NCI-H2171 treated with DMSO at 0.1 percent for 48 hours (cell line): ENCODE measurements at regions not wholly inside any gene's neighbourhood (a gene's known extent, or its start where the extent isn't known, plus 50 kb on each side); places are given as distances from the start of the nearest gene placed in this dataset.
A peak's percentile ranks its signal among the peaks of the same experiment; 100 is the strongest.
"Not testable (repeated sequence)": the region's sequence is repeated elsewhere in the genome, so short reads cannot be mapped to it uniquely, and the experiment has no call there.

Experiments
- DNase-seq: peaks from one replicate; lab custom pipeline; 2025; lab: John Stamatoyannopoulos, UW

- peak; percentile 85 for DNase-seq
Observed at GRCh38 chr5:111635151-111635902, 121.7 kb downstream of the NREP start.

GRCh38 chr5:111631328-111631727 lies 119.0 kb upstream of the STARD4 start:
- no peak for DNase-seq

- no peak for DNase-seq
Observed at GRCh38 chr5:111628901-111629300, 116.6 kb upstream of the STARD4 start.

GRCh38 chr5:111627862-111628261 lies 115.5 kb upstream of the STARD4 start:
- no peak for DNase-seq

- DNase-seq: no peak
Observed at GRCh38 chr5:111626473-111627148, 114.3 kb upstream of the STARD4 start.

- DNase-seq: no peak
Observed at GRCh38 chr5:111618623-111619271, 106.4 kb upstream of the STARD4 start.

- DNase-seq: no peak
Observed at GRCh38 chr5:111615054-111615453, 102.7 kb upstream of the STARD4 start.

- DNase-seq: not testable (repeated sequence)
Observed at GRCh38 chr5:111612013-111612630, 99.8 kb upstream of the STARD4 start.

GRCh38 chr5:111606194-111606593 lies 93.9 kb upstream of the STARD4 start:
- DNase-seq: no peak

GRCh38 chr5:111603446-111603827 lies 91.1 kb upstream of the STARD4 start:
- no peak for DNase-seq

GRCh38 chr5:111602817-111603445 lies 90.6 kb upstream of the STARD4 start:
- DNase-seq: no peak

- no peak for DNase-seq
Observed at GRCh38 chr5:111598996-111599395, 86.7 kb upstream of the STARD4 start.

GRCh38 chr5:111597491-111597890 lies 85.2 kb upstream of the STARD4 start:
- DNase-seq: no peak

GRCh38 chr5:111596705-111597104 lies 84.4 kb upstream of the STARD4 start:
- no peak for DNase-seq

GRCh38 chr5:111595425-111595824 lies 83.1 kb upstream of the STARD4 start:
- no peak for DNase-seq

GRCh38 chr5:111589316-111589715 lies 77.0 kb upstream of the STARD4 start:
- no peak for DNase-seq

- no peak for DNase-seq
Observed at GRCh38 chr5:111587728-111588127, 75.4 kb upstream of the STARD4 start.

GRCh38 chr5:111585946-111586345 lies 73.6 kb upstream of the STARD4 start:
- DNase-seq: no peak

- no peak for DNase-seq
Observed at GRCh38 chr5:111585291-111585690, 73.0 kb upstream of the STARD4 start.

GRCh38 chr5:111584651-111585050 lies 72.3 kb upstream of the STARD4 start:
- DNase-seq: no peak

GRCh38 chr5:111583758-111584203 lies 71.4 kb upstream of the STARD4 start:
- DNase-seq: no peak

GRCh38 chr5:111582993-111583601 lies 70.8 kb upstream of the STARD4 start:
- DNase-seq: no peak
